ENCODE measurements at regions not wholly inside any gene's neighbourhood (a gene's known extent, or its start where the extent isn't known, plus 50 kb on each side); places are given as distances from the start of the nearest gene placed in this dataset.

GRCh38 chr21:32056791-32057190, 184.0 kb downstream of the HUNK start:
- TF ChIP-seq POLR2A (IDR thresholded peaks at IDR 0.05) (no peak), CTCF (IDR thresholded peaks at IDR 0.05) (no peak)

All from lower leg skin (tissue), 3 donors.